Bronchial epithelial cell (primary cell): ENCODE measurements at regions not wholly inside any gene's neighbourhood (a gene's known extent, or its start where the extent isn't known, plus 50 kb on each side); places are given as distances from the start of the nearest gene placed in this dataset.
"Not testable (repeated sequence)": the region's sequence is repeated elsewhere in the genome, so short reads cannot be mapped to it uniquely, and the experiment has no call there.

Experiments used
- DNase-seq: peaks from one replicate; pipeline ENCODE4 v3.0.0-alpha.2; 2010; ENCODE audit warnings: low read depth
- FAIRE-seq: peaks from 2 replicates; lab custom pipeline; 2011; peaks lifted over from hg19 to GRCh38; lab: Jason Lieb, UNC
- H3K27me3 ChIP-seq: 2 replicates; pipeline ENCODE4 v1.5.1; 2011; ENCODE audit warnings: low read length; ENCODE audit not compliant: control insufficient read depth, insufficient read depth
- H3K36me3 ChIP-seq: 2 replicates; pipeline ENCODE4 v1.5.1; 2011; ENCODE audit warnings: low read length; ENCODE audit not compliant: control insufficient read depth, insufficient read depth
- H3K4me3 ChIP-seq: 2 replicates; pipeline ENCODE4 v1.5.1; 2011; ENCODE audit warnings: mild to moderate bottlenecking, low read depth, low read length, control low read depth
- TF ChIP-seq, protein P1 (sequence below): IDR thresholded peaks from 2 replicates; pipeline ENCODE4 v1.5.1; 2011; ENCODE audit warnings: mild to moderate bottlenecking, moderate library complexity, low read length, control low read depth, inconsistent platforms; ENCODE audit not compliant: insufficient read depth, severe bottlenecking

DNA sequence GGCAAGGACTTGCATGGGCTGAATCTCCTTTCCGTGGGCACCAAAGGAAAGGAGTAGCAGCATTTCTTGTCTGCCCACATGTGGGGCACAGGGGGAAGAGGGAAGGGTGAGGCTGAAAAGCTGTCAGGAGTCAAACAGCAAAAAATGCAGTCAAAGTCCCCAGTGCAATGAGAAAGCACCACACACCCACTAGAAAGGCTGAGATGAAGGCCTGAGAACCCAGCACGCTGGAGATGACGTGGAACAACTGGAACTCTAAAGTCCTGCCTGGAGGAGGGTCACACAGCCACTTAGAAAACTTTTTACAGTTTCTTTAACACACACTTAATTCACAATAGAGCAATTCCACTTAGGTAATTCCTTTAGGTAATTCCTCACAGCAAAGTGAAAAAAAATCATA is 94.6 kb upstream of the IGFBPL1 start:
- TF ChIP-seq, protein P1, sequence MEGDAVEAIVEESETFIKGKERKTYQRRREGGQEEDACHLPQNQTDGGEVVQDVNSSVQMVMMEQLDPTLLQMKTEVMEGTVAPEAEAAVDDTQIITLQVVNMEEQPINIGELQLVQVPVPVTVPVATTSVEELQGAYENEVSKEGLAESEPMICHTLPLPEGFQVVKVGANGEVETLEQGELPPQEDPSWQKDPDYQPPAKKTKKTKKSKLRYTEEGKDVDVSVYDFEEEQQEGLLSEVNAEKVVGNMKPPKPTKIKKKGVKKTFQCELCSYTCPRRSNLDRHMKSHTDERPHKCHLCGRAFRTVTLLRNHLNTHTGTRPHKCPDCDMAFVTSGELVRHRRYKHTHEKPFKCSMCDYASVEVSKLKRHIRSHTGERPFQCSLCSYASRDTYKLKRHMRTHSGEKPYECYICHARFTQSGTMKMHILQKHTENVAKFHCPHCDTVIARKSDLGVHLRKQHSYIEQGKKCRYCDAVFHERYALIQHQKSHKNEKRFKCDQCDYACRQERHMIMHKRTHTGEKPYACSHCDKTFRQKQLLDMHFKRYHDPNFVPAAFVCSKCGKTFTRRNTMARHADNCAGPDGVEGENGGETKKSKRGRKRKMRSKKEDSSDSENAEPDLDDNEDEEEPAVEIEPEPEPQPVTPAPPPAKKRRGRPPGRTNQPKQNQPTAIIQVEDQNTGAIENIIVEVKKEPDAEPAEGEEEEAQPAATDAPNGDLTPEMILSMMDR = no peak
- DNase-seq (no peak), FAIRE-seq (no peak)
- H3K36me3 ChIP-seq = no peaks in the 10 kb centered on the region
- H3K4me3 ChIP-seq = no peak overlapping the region
- no peaks in the 10 kb centered on the region for H3K27me3 ChIP-seq

DNA sequence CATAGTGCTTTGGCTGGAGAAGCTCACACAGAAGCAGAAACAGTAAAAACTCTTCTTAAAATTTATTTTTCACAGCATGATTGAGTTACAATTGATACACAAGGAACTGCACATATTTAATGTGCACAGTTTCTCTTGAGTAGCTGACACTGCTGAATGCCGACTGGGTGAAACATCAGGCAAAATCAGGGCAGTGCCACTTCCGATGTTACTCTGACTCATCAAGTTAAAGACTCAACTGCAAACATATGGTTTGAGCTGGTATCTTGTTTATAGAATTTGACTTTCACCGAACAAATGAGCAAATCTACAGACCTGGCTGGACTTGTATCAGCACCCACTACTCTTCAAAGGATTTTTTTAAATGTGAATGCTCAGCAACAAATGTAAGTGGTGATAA is 92.0 kb upstream of the IGFBPL1 start:
- not testable (repeated sequence) for H3K4me3 ChIP-seq, H3K36me3 ChIP-seq, H3K27me3 ChIP-seq
- FAIRE-seq = peak; percentile 77
- peak; percentile 91 for DNase-seq

DNA sequence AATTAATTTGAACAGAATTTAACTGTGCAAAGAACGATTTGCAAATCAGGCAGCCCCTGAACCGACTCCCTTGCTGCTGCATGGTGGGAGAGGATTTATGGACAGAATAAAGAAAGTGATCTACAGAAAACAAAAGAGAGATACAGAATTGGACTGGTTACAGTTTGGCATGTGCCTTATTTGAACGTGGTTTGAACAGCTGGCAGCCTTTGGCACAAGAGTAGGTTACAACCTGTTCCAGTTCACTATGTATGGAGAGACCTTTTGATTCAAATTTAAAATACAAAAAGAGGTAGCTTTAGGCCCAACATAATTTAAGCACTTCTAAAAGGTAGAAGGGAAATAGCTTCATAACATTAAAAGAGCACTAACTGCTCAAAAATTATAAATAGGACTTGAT is 90.8 kb upstream of the IGFBPL1 start:
- DNase-seq, H3K4me3 ChIP-seq, H3K27me3 ChIP-seq, FAIRE-seq, H3K36me3 ChIP-seq: not testable (repeated sequence)

DNA sequence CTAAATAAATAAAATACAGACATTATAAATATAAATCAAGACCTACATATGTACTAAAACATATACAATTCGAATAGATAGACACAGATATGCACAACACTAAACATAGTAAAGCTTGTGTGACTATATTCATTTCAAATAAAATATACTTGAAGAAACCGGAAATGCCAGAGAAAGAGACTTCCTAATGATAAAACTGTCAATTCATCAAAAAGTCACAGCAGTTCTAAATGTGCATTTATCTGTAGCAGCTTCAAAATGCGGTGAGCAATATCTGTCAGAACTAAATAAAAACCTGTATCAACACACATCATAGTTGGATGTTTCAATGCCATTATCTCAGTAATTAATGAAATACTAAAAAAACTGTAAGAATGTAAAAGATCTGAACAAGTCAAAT is 86.1 kb upstream of the IGFBPL1 start:
- FAIRE-seq, H3K36me3 ChIP-seq, H3K4me3 ChIP-seq, H3K27me3 ChIP-seq, DNase-seq: not testable (repeated sequence)

DNA sequence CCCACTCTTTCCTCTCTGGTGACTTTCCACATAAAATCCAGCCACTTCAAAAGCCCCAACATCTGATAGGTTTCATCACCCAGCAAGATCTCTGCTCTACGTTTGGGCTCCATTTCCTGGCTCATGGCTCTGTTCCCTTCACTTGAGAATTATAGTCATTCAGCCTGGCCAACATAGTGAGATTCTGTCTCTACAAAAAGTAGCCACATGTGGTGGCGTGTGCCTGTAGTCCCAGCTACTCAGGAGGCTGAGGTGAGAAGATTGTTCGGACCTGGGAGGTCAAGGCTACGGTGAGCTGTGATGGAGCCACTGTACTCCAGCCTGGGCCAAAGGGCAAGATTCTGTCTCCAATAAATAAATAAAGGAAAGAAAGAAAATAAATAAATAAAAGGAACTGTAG is 83.3 kb upstream of the IGFBPL1 start:
- no peaks in the 10 kb centered on the region for H3K36me3 ChIP-seq
- no peaks in the 10 kb centered on the region for H3K27me3 ChIP-seq
- no peak for DNase-seq
- TF ChIP-seq, protein P1 = no peak
- FAIRE-seq = no peak
- no peak overlapping the region for H3K4me3 ChIP-seq

DNA sequence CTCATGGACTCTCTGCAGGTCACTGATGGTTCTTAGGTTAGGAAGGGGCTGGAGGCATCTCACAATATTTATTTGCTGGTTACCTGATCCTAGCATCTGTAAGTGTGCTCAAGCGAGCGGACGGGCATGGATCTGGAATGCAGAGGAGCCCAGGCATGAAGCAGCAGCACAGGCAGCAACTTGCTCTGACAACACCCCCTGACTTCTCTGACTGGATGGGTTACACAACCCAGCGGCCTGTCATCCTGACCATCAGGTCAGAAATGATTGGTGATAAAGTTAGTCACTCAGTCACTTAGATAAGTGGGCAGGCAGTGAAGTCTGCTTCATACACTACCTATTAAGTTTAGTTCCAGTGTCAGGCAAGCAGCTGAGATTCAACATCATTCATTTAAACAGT is 75.9 kb upstream of the IGFBPL1 start:
- FAIRE-seq (peak; percentile 97), DNase-seq (peak; percentile 96)
- not testable (repeated sequence) for H3K27me3 ChIP-seq, H3K4me3 ChIP-seq, H3K36me3 ChIP-seq

DNA sequence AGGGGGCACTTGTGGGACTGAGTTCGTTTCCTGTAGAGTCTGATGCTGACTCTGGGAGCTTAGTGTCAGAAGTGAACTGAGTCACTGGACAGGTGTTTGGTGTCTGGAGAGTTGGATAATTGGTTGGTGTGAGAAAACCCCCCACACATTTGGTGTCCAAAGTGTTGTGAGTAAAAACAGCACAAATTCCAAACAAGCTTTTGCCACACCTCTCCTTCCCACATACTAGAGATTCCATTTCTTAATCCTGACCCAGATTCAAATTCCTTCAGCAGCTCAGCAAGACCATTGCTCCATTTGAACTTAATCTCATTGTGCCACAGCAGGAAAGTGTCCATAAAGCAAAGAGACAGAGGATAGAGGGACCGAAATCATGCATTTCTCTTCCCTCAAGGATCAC is 74.3 kb upstream of the IGFBPL1 start:
- DNase-seq (peak; percentile 20), FAIRE-seq (peak; percentile 95)
- H3K36me3 ChIP-seq, H3K4me3 ChIP-seq, H3K27me3 ChIP-seq: not testable (repeated sequence)

DNA sequence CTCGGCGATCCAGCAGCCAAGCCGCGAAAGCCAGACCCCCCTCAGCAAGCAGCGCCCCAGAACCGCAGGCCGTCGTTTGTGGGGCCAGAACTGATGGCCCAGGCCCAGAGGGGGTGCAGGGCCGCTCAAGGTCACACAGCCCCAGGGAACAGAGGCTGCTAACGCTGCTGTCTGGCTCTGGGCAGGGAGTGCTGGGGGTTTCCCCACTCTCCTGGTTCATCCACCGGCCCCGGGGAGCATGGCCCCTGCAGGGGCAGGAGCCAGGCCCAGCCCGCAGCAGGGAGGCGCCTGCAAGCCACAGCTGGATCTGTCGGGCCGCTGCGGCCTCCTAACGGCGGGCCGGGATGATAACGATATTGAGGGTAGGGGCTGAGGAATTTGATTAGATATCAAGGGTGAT is 64.8 kb upstream of the IGFBPL1 start:
- no peaks in the 10 kb centered on the region for H3K27me3 ChIP-seq
- no peak for DNase-seq
- H3K36me3 ChIP-seq = no peaks in the 10 kb centered on the region
- no peak overlapping the region for H3K4me3 ChIP-seq
- FAIRE-seq = no peak
- TF ChIP-seq, protein P1 = no peak
